ENCODE measurements at regions not wholly inside any gene's neighbourhood (a gene's known extent, or its start where the extent isn't known, plus 50 kb on each side); places are given as distances from the start of the nearest gene placed in this dataset.

GRCh38 chr14:21995332-21995731 is 321.7 kb upstream of the OR4E1 start:
- H3K27ac ChIP-seq (ENCODE audit: low read depth, low read length): no peak overlapping the region
- TF ChIP-seq, protein P1, sequence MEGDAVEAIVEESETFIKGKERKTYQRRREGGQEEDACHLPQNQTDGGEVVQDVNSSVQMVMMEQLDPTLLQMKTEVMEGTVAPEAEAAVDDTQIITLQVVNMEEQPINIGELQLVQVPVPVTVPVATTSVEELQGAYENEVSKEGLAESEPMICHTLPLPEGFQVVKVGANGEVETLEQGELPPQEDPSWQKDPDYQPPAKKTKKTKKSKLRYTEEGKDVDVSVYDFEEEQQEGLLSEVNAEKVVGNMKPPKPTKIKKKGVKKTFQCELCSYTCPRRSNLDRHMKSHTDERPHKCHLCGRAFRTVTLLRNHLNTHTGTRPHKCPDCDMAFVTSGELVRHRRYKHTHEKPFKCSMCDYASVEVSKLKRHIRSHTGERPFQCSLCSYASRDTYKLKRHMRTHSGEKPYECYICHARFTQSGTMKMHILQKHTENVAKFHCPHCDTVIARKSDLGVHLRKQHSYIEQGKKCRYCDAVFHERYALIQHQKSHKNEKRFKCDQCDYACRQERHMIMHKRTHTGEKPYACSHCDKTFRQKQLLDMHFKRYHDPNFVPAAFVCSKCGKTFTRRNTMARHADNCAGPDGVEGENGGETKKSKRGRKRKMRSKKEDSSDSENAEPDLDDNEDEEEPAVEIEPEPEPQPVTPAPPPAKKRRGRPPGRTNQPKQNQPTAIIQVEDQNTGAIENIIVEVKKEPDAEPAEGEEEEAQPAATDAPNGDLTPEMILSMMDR (IDR thresholded peaks at IDR 0.05; ENCODE audit: low read depth, low read length): no peak
- no peaks in the 10 kb centered on the region for H3K9me3 ChIP-seq (ENCODE audit: control insufficient read depth, insufficient read depth, low read length)
- no peak overlapping the region for H3K4me3 ChIP-seq (ENCODE audit: low read depth, low read length)
- ChIA-PET POLR2A (no interaction called here), CTCF (interaction anchor here (1.4 kb wide), 1 partner anchor 17 kb away, joined by 6 read pairs; no protein-coding TSS in a partner anchor)
- no peaks in the 10 kb centered on the region for H3K27me3 ChIP-seq (ENCODE audit: control insufficient read depth, insufficient read depth, low read length)
- no peak for DNase-seq (ENCODE audit: low read depth, low spot score)

GRCh38 chr14:21993837-21994236 is 320.2 kb upstream of the OR4E1 start:
- no peaks in the 10 kb centered on the region for H3K9me3 ChIP-seq (ENCODE audit: control insufficient read depth, insufficient read depth, low read length)
- ChIA-PET POLR2A (no interaction called here), CTCF (interaction anchor here (1.1 to 7.7 kb wide), 2 partner anchors 17 to 80 kb away, joined by 3 to 60 read pairs; no protein-coding TSS in a partner anchor)
- TF ChIP-seq, protein P1 (IDR thresholded peaks at IDR 0.05; ENCODE audit: low read depth, low read length): no peak
- H3K4me3 ChIP-seq (ENCODE audit: low read depth, low read length): no peak overlapping the region
- H3K27me3 ChIP-seq (ENCODE audit: control insufficient read depth, insufficient read depth, low read length): no peaks in the 10 kb centered on the region
- no peak for DNase-seq (ENCODE audit: low read depth, low spot score)
- no peak overlapping the region for H3K27ac ChIP-seq (ENCODE audit: low read depth, low read length)

DNA sequence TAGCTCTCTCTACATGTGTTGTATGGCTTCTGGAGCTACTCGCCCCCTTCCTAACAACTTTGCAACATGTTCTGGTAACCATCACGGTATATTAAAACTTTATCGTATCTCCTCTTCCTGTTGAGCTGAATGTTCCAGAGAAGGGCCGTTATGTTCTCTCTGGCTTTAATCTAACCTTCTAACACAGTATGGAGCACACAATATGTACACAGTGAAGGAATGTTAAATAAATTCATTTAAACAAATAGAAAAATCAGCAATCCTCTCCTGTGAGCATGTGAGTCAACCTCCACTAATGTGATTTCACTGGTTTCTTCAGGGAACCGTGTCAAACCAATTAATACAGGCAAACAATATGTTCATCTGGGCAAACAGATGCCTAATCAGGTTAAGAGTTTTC is 319.5 kb upstream of the OR4E1 start:
- CTCF ChIA-PET: interaction anchor here (1.1 to 7.7 kb wide), 2 partner anchors 16 to 79 kb away, joined by 3 to 60 read pairs; no protein-coding TSS in a partner anchor
- H3K9me3 ChIP-seq (ENCODE audit: control insufficient read depth, insufficient read depth, low read length): no peaks in the 10 kb centered on the region
- DNase-seq (ENCODE audit: low read depth, low spot score): no peak
- POLR2A ChIA-PET: no interaction called here
- H3K27me3 ChIP-seq (ENCODE audit: control insufficient read depth, insufficient read depth, low read length): no peaks in the 10 kb centered on the region
- H3K27ac ChIP-seq (ENCODE audit: low read depth, low read length): no peak overlapping the region
- TF ChIP-seq, protein P1 (IDR thresholded peaks at IDR 0.05; ENCODE audit: low read depth, low read length): no peak
- H3K4me3 ChIP-seq (ENCODE audit: low read depth, low read length): no peak overlapping the region

GRCh38 chr14:21991130-21991529 is 317.5 kb upstream of the OR4E1 start:
- ChIA-PET CTCF (interaction anchor here (1.2 to 7.7 kb wide), 2 partner anchors 9 to 14 kb away, joined by 4 to 60 read pairs; no protein-coding TSS in a partner anchor), POLR2A (no interaction called here)
- H3K27me3 ChIP-seq (ENCODE audit: control insufficient read depth, insufficient read depth, low read length): no peaks in the 10 kb centered on the region
- H3K4me3 ChIP-seq (ENCODE audit: low read depth, low read length): no peak overlapping the region
- DNase-seq (ENCODE audit: low read depth, low spot score): no peak
- no peak overlapping the region for H3K27ac ChIP-seq (ENCODE audit: low read depth, low read length)
- H3K9me3 ChIP-seq (ENCODE audit: control insufficient read depth, insufficient read depth, low read length): no peaks in the 10 kb centered on the region
- TF ChIP-seq, protein P1 (IDR thresholded peaks at IDR 0.05; ENCODE audit: low read depth, low read length): no peak

DNA sequence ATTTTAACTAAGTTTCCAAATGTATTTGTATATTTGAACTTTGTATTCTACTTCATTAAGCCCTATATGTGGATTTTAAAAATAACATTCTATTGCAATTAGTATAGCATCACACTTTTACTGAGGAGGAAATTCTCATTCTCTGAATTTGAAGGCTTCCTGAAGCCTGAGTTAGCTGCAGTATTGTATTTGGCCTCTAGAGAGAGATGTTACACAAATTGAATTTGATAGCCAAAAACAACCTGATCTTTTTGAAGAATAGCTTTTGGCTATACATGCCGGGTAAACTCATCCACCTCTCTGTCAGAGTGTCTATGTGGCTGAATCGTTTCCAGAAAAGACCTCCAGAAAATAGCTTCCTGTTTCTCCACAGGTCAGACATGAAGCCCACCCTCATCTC is 316.5 kb upstream of the OR4E1 start:
- CTCF ChIA-PET: interaction anchor here (1.2 to 7.7 kb wide), 2 partner anchors 10 to 13 kb away, joined by 4 to 60 read pairs; no protein-coding TSS in a partner anchor

More for the DNA sequence above, 316.5 kb upstream of the OR4E1 start:
- POLR2A ChIA-PET: no interaction called here
- H3K27me3 ChIP-seq (ENCODE audit: control insufficient read depth, insufficient read depth, low read length): no peaks in the 10 kb centered on the region
- H3K9me3 ChIP-seq (ENCODE audit: control insufficient read depth, insufficient read depth, low read length): no peaks in the 10 kb centered on the region
- TF ChIP-seq, protein P1 (IDR thresholded peaks at IDR 0.05; ENCODE audit: low read depth, low read length): peak; percentile 44
- no peak overlapping the region for H3K4me3 ChIP-seq (ENCODE audit: low read depth, low read length)
- no peak for DNase-seq (ENCODE audit: low read depth, low spot score)
- no peak overlapping the region for H3K27ac ChIP-seq (ENCODE audit: low read depth, low read length)
